NCI-H128 (cell line): ENCODE measurements at regions not wholly inside any gene's neighbourhood (a gene's known extent, or its start where the extent isn't known, plus 50 kb on each side); places are given as distances from the start of the nearest gene placed in this dataset.

Experiments used
- DNase-seq: peaks from one replicate; lab custom pipeline; 2025; ENCODE audit not compliant: unreplicated experiment; lab: John Stamatoyannopoulos, UW

GRCh38 chr2:221336967-221337366 lies 235.1 kb downstream of the EPHA4 start:
- no peak for DNase-seq

GRCh38 chr2:221337957-221338685 lies 234.0 kb downstream of the EPHA4 start:
- DNase-seq: no peak

GRCh38 chr2:221342388-221342787 lies 229.7 kb downstream of the EPHA4 start:
- no peak for DNase-seq

GRCh38 chr2:221343524-221343923 lies 228.6 kb downstream of the EPHA4 start:
- no peak for DNase-seq

GRCh38 chr2:221345516-221345915 lies 226.6 kb downstream of the EPHA4 start:
- no peak for DNase-seq

- DNase-seq: no peak
These were observed 225.7 kb downstream of the EPHA4 start for GRCh38 chr2:221346411-221346810.

GRCh38 chr2:221347471-221347870 lies 224.6 kb downstream of the EPHA4 start:
- no peak for DNase-seq

- DNase-seq: no peak
These were observed 221.5 kb downstream of the EPHA4 start for GRCh38 chr2:221350616-221351015.

GRCh38 chr2:221353201-221353600 lies 218.9 kb downstream of the EPHA4 start:
- DNase-seq: no peak

GRCh38 chr2:221360312-221360711 lies 211.8 kb downstream of the EPHA4 start:
- DNase-seq: no peak

- no peak for DNase-seq
These were observed 211.4 kb downstream of the EPHA4 start for GRCh38 chr2:221360742-221361141.

GRCh38 chr2:221361633-221362032 lies 210.5 kb downstream of the EPHA4 start:
- DNase-seq: no peak

GRCh38 chr2:221364672-221365071 lies 207.4 kb downstream of the EPHA4 start:
- no peak for DNase-seq
